ENCODE measurements at regions not wholly inside any gene's neighbourhood (a gene's known extent, or its start where the extent isn't known, plus 50 kb on each side); places are given as distances from the start of the nearest gene placed in this dataset.
A peak's percentile ranks its signal among the peaks of the same experiment; 100 is the strongest.

DNA sequence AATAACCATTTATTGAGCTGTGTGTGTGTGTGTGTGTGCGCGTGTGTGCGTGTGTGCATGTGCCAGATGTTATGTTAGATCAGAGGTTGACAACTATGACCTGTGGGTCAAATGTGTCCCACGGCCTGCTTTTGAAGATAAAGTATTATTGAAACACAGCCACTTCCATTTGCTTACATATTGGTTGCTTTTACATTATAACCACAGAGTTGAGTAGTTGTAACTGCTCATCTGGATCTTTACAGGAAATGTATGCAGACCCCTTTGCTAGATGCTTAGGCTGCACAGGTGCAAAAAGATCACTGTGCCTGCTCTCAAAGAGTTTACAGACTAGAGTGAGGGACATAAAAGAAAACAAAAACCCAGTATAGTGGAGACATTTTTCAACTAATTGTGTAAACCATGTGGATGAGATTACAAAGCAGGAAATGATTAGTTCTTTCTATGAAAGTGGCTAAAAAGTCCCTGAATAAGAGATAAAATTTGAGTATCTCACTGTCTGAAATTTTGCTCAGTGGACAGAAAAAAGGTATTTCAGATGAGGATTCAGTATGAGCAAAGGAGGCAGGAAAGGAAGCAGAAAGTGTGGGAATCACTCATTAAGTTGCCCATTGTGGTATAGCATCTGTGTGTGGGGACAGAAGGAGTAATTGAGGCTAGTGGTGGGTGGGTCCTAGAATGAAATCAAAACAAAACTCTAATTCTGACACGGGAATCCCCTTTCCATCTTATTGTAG, 188.4 kb downstream of the PAH start:
- no peak for DNase-seq (ENCODE audit: low read depth)

DNA sequence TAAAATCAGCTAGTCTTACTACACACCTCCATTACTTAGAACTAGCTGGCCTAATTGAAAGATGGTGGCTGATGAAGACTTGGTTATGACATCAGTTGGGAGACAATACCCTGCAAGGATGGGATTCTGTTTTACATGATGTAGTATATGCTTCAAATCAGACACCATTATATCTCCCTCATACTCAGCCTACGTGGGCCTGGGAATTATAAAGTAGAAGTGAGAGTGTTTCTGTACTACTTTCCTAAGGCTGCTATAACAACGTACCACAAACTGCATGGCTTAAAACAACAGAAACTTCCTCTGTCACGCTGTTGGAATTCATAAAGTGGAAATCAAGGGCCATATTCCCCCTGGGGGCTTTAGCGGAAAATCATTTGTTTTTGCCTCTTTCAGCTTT, 190.4 kb downstream of the PAH start:
- DNase-seq (ENCODE audit: low read depth), result no peak

DNA sequence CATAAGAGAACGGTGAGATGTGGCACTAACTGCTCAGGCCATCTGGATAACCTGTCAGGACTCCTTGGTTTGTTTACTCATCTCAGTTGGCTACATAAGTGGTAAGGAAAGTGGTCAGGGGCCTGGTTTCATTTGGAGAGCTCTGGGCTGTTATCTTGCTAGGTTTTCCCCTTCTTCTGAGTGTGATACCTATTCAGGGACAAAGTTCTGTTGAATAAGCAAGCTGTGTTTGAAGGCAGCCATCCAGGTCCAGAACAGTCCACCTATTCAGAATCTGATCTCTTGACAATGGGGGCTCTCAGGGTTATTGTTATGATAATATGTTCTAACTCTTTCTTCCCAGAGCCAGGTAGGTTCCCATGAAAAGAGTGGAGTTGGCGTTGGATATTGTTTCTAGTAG, 194.9 kb downstream of the PAH start:
- no peak for DNase-seq (ENCODE audit: low read depth)

DNA sequence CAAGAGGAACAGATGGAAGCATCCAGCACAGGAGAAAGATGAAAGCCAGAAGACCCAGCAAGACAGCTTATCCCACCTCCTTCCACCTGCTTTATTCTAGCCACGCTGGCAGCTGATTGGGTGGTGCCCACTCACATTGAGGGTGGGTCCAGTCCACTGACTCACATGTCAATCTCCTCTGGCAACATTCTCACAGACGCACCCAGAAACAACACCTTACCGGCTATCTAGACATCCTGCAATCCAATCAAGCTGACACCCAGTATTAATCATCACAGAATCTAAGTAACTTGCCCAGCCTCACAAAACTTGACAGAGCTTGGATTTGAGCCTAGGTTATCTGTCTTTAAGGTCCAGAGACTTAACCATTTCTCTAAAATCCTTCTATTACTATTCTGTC, 208.9 kb downstream of the PAH start:
- DNase-seq (ENCODE audit: low read depth), result no peak

DNA sequence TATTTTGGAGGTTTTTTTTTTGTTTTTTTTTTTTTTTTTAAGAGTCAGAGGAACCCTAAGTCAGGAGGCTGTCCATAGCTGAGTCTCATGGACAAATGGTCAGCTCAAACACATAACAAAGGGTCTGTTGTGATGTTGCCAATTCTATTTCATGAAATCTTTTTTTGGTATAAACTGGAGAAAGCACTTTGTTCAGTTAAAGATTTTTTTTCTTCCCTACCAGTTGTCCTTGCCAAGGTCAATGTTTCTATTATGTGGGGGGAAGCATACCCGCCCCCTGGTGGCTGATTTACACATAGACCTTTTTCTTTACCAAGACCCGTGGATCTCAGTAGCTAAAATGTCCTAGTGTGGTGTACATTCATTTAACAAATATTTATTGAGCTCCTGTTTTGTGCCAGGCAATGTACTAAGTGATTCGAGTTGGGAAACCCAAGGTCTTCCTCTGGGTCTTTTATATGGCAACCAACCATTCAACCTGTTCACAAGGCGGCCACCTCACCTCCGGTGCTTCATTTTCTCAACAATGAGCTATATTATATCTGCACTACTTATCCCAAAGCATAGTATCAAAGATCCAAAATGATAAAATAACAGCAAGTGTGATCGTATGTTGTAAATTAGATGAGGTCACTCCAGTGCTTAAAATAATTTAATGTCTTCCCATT, 214.5 kb downstream of the PAH start:
- peak; percentile 58 for DNase-seq (ENCODE audit: low read depth)

DNA sequence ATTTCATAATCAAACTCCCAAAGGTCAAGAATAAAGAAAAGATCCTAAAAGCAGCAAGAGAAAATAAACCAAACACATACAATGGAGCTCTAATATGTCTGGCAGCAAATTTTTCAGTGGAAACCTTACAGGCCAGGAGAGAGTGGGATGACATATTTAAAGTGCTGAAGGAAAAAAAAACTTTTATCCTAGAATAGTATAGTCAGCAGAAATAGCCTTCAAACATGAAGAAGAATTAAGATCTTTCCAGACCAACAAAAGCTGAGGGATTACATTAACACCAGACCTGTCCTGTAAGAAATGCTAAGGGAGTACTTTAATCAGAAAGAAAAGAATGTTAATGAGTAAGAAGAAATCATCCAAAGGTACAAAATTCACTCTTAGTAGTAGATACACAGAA, 215.7 kb upstream of the IGF1 start:
- DNase-seq (ENCODE audit: low read depth), result no peak

DNA sequence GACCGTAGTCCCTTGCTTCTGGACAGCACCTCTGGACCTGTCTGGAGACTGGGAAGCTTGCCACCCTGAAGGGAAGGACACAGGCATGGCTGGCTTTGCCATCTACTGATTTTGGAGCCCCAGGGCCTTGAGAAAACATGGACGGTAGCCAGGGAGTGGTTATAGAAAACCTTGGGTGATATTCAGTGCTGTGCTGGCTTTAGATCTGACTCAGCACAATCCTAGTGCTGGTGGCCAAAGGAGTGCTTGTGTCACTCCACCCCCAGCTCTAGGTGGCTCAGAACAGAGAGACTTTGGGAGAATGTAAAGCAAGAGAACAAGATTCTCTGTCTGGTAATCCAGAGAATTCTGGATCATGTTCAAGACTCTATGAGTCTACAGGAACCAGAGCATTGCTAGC, 214.5 kb upstream of the IGF1 start:
- DNase-seq (ENCODE audit: low read depth), result no peak

DNA sequence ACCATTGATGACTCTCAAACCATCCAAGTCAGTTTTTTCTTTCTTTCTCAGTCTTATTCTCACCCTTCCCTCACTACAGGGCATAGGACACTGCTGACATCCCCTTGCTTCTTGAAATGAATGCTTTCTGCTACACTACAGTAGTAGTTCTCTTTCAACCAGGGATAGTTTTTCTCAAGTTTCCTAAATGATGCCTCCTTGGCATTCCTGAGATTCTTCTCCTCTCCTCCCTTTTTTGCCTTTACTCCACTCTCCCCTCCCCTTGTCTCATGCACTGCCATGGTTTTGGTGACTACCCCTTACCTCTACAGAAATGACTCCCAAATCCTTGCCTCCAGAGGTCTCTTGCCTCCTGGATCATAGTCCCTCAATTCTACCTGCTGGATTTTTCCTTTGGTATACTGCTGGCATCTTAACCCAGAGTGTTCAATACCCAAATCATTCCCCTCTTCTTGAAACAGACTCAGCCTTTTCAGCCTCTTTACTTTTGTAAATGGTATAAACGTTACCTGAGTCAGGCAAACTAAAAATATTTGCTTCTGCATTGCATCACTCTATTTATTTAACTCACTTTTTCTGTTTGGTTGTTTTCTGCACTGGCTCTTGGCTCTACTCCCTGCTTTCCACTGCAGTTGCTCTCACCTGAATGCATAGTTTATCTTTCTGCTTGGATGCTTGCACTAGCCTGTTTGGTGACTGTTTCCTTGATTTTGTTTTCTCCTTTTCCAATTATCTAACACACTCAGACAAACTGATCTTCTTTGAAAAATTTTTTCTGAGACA, 211.6 kb upstream of the IGF1 start:
- no peak for DNase-seq (ENCODE audit: low read depth)

DNA sequence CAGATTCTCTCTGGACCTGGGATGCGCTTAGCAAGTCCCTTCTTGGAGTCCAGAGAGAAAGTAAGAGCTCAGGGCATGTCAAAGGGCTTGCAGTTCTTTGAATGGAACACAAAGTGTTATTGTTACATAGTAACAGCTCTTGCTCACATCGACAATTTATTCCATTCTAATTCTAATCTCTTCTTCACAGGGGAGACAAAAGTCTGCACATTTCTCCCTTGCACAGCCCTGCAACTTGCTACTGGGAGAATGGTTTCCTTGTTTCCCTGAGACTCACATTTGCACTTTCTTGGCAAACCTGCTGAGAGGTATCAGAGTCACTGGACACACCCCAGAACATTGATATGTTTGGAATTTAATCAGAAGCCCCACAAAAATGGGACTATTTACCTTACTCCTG, 209.9 kb upstream of the IGF1 start:
- DNase-seq (ENCODE audit: low read depth), result no peak

DNA sequence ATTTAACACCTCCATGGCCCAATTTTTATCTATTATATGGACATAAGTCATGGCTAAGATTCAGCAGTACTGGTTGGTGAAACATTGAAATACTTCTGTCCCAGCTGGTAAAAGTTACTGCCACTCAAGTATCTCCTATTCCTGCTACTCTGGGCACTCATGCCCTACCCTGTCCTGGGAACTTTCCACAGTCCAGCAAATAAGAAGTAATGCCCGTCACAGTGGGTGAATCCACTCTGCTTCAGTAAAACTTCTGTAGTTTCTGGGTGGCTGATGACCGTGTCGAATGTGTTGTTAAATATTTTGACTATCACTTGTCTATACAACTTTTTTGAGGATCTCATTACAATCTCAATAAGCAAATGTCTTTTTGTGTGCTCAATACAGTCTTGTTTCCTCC, 209.3 kb upstream of the IGF1 start:
- DNase-seq (ENCODE audit: low read depth), result no peak

DNA sequence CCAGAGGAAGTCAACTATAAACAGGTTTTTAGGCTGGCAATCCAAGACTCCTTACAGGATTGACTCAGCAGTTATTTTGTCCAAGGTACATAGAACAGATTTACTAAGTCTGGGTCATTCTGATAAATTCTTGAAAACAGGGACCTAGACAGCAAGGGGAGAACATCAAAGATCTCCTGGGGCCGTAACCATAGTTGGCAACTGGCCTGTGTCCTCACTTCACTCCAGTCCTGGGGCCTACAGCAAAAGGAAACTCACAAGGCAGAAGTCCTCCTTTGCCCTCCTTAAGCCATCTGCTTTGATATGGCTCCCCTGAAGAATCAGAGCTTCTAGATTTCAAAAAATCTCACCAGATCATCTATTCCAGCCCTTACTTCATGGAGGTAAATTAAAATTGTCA, 207.2 kb upstream of the IGF1 start:
- DNase-seq (ENCODE audit: low read depth), result no peak

DNA sequence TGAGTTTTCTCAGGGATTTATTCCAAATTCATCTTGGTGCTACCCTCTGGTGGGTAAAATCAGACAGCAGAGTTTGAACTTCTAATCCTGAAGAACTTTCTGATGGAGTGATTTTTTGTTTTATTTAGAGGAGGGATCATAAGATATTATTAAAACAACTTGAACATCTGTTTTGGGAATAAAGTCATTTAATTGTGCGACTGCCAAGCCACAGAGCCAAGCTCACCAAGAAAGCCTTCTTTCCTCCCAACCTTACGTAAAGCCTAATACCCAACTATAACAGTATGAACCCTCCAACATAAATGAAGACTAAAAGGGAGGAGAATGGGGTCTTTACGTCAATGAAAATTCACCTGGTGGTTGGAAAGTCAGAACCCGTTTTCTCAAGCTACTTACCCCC, 205.5 kb upstream of the IGF1 start:
- DNase-seq (ENCODE audit: low read depth), result no peak

DNA sequence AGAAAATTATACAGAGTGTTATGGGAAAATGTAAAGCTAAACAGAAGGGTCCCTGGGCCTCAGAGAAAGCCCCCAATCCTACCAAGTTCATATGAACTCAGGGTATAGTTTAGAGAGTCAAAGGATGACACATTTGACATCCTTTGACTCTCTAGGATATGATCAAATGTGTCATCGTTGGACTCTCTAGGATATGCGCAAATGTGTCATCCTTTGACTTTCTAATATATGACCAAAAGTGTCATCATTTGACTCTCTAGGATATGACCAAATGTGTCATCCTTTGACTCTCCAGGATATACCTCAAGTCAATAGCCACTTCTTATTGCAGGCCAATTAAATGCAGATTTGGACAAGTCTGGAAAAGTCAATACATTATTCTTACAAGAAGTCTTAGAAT, 204.8 kb upstream of the IGF1 start:
- DNase-seq (ENCODE audit: low read depth), result no peak

DNA sequence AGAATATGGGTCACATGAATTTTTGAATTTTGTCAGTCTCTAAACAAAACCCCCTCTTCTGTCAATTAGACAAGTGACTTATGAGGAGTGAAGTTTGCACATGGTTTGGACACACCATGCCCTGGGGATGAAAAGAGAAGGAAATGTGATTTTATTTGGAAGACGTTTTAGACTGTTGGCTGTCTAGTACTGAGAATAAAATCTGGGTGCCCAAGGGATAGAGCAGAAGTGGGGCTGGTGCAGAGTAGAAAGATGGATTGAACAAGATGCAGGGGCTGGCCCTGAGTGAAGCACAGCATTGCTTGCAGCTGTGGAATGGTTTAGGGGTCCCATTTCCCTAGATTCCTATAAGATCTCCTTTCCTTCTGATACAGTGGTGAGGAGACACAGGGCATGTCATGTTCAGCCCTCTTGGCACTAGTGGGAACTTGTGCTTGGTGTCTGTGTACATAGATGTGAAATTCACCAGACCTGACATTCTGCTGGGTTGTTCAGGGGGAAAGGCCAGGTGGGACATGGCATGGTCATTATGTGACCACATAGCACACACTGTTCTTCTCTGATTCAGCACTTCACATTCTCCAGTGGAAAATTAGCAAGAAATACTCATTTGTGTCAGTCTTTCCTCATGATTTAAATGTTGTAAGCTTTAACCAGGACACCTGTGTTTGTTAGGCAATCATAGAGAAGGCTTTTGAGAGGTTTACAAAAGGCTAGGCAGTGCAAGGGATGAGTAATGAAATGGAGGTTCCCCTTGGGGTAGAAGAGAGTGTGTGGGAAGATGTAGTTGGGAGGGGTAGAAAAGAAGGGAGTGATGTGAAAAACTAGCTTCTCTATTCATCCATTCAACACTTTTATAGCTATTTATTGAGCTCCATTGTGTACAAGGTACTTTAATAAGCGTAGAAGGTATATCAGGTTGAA, 202.3 kb upstream of the IGF1 start:
- no peak for DNase-seq (ENCODE audit: low read depth)

DNA sequence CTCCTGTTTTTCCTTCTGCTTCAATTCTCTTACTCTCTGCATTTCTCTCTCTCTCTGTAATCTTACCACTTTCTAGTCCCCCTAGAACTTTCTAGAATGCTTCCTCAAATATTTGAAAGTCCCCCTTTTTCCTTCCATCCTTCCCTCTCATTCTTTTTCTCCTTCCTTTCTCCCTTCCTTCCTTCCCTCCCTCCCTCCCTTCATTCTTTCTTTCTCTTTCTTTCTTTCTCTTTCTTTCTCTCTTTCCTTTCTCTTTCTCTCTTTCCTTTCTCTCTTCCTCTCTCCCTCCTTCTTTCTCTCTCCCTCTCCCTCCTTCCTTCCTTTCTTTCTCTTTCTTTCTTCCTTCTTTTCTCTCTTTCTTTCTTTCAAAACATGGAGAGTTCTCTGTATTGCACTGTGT, 201.4 kb upstream of the IGF1 start:
- no peak for DNase-seq (ENCODE audit: low read depth)

DNA sequence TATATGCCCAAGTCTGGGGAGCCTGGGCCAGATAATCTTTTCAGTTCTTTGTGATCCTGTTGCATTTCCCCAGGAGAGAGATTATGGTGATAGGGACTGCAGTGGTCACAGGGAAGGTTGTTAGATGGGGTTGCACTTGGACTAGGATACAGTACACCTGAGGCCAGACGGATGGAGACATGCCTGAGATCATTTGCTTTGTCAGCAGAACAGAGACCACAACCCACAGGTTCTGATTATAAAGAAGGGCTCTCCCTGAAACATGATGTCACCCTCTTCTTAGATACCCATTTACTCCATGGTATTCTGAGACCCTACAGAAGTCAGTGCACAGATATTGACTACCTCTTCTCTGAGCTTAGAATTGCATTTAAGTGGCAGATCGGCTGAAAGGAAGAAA, 200.9 kb upstream of the IGF1 start:
- DNase-seq (ENCODE audit: low read depth), result no peak

DNA sequence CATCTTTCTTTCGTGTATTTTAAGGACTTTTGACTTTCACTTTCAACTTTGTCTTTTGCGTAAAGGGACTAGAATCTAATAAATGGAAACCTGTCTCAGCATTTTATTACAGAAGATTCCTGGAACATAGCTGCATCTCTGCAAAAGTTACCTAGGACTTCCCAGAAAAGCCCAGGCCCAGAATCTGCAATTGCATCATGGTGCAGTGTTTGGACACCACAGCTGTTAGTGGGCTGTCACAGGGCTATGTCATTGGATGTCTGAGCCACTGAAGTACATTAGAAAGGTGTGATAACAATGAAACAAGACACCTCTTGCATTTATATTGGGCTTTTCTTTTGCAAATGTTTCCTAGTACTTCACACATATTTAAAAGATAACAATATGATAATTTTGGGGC, 199.9 kb upstream of the IGF1 start:
- DNase-seq (ENCODE audit: low read depth), result no peak

DNA sequence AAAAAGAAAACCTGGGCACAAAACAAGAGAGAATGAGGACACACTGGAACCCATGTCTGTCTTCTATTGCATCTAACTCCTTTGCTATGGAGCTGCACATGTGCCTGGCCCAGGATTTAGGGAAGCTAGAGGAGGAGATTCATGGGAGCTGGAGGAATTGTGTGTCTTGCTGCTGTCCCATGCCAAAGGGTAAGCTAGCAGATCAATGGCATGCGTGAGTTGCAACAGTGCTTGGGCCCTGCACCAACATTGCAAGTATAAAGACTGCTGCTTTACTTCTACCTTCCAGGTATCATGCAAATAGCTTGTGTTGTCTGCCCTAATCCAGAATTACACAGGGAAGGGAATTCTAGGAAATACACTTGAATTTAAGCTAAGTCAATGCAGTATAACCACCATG, 196.4 kb upstream of the IGF1 start:
- no peak for DNase-seq (ENCODE audit: low read depth)

DNA sequence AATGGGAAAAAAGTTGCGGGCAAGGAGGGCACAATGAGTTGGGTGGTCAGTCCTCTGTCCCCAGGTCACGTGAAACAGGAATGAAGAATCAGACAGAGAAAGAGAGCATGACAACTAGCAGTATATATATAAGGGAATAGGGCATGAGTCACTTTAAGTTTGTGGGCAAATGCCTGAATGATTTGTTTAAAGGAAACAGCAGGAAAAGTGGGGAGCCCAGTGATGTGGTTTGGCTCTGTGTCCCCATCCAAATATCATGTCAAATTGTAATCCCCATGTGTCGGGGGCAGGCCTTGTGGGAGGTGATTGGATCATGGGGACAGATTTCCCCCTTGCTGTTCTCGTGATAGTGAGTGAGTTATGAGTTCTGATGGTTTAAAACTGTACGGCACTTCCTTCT, 195.3 kb upstream of the IGF1 start:
- peak; percentile 5 for DNase-seq (ENCODE audit: low read depth)

DNA sequence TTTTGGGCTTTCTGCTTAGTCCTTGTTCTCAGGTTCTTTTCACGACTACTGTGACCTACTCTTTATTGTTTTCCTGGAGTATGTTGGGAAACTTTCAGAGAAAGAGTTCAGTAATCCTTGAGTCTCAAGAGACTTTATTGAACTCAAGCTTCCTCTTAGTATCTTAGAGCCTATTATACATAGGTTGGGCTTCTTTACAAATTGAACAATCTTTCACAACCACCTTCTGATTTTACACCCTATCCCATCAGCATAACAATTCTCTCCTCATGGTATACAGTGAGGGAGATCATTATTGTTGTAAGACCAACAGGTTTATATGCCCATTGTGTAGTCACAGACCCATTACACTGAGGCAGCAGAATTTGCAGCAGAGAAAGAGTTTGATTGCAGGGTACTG, 193.2 kb upstream of the IGF1 start:
- no peak for DNase-seq (ENCODE audit: low read depth)

DNA sequence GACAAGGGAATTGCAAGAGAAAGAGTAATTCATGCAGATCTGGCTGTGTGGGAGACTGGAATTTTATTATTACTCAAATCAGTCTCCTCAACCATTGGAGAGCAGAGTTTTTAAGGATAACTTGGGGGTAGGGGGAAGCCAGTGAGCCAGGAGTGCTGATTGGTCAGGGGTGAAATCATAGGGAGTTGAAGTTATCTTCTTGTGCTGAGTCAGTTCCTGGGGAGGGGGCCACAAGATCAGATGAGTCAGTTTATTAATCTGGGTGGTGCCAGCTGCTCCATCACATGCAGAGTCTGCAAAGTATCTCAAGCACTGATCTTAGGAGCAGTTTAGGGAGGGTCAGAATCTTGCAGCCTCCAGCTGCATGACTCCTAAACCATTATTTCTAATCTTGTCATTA, 191.8 kb upstream of the IGF1 start:
- peak; percentile 6 for DNase-seq (ENCODE audit: low read depth)

DNA sequence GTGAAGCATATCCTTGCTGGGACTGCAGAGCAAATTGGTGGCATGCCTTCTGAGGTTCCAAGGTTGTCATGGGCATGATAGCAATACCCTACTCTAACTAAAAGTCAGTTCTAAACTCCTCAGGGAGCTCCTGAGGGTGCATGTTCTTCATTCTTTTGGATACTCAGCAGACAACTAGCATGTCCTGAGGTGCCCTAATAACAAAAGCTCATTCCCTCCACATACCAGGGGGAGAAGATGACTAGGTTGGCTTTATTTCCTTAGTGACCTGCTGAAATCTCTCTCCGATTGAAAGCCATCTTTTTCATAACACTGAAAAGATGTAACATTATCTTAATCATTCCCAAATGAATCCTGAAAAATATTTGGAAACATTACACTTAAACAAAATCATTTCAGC, 188.7 kb upstream of the IGF1 start:
- no peak for DNase-seq (ENCODE audit: low read depth)
